ENCODE measurements at regions not wholly inside any gene's neighbourhood (a gene's known extent, or its start where the extent isn't known, plus 50 kb on each side); places are given as distances from the start of the nearest gene placed in this dataset.

DNA sequence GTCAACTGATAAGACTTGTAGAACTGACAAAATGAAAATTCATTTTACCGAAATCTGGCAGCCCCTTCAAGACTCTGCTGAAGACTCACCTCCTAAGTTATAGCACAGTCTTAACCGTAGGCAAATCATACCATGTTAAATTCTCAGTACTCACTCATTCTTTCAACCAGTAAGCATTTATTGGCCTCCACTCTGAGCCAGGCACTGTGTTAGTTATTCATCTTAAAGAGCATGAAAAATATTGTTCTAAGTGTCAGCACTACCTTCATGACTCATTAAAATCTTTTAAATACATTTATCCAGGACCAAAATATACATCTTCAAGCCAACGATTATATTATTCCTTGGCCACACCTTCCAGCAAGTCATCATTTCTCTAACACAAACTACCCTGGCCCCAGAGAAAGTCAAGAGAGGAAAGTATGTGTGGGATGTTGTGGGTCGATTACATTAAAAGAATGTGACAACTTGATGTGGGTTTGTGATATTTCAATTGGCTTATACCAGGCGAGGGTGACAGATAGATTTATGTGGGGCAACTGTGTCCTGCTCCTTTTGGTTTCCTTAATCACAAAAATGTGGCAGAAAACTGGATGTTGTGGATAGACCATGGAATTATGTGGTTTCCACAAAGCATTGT lies 55.0 kb downstream of the TMEM30B start:
- WGBS = 41% methylated on average over 5 of the region's 5 CpGs
- peaks cover 0 to 12% (median 4%) of the 10 kb centered on the region in 4 donors for H3K4me1 ChIP-seq
- H3K27ac ChIP-seq (replicated peaks in 1 of 4) = no peak overlapping the region
- H3K9me3 ChIP-seq = no peaks in the 10 kb centered on the region
- no peaks in the 10 kb centered on the region for H3K36me3 ChIP-seq
- TF ChIP-seq POLR2AphosphoS5 (IDR thresholded peaks at IDR 0.05) (no peak), POLR2A (IDR thresholded peaks at IDR 0.05; ENCODE audit: low read depth) (no peak), CTCF (IDR thresholded peaks at IDR 0.05) (no peak), EP300 (IDR thresholded peaks at IDR 0.05) (no peak)
- DNase-seq (ENCODE audit: extremely low spot score) = no peak
- H3K4me3 ChIP-seq = no peak overlapping the region
- no peaks in the 10 kb centered on the region for H3K27me3 ChIP-seq
- intact Hi-C loops (cut with DNase I) = no loop called here

DNA sequence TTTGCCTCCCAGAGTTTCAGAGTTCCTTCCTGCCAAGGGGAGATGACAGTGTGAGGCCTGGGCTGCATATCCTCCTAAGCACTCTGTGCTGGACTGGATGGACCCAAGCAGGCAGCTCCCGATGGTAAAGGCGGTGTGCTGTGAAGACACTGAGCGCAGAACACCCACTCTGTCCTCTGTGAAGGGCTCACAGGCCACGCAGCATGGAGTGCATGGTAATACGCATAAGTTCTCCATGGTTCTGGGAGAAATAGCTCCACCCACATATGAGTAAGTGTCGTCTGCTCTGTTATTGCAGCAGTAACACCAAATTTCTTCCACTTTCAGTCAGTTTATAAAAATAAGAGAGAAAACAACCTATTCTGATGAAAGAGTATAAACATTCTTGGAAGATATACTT lies 55.8 kb downstream of the TMEM30B start:
- intact Hi-C loops (cut with DNase I) = no loop called here
- Histone ChIP-seq H3K36me3 (no peaks in the 10 kb centered on the region), H3K27ac (replicated peaks in 1 of 4) (no peak overlapping the region), H3K4me3 (no peak overlapping the region), H3K4me1 (peaks cover 0 to 12% (median 4%) of the 10 kb centered on the region in 4 donors), H3K9me3 (no peaks in the 10 kb centered on the region), H3K27me3 (no peaks in the 10 kb centered on the region)
- no peak for DNase-seq (ENCODE audit: extremely low spot score)
- no peak for TF ChIP-seq EP300 (IDR thresholded peaks at IDR 0.05)
- TF ChIP-seq POLR2A (IDR thresholded peaks at IDR 0.05; ENCODE audit: low read depth) = no peak
- TF ChIP-seq CTCF (IDR thresholded peaks at IDR 0.05) = no peak
- TF ChIP-seq POLR2AphosphoS5 (IDR thresholded peaks at IDR 0.05) = no peak
- 85% methylated on average over 6 of the region's 6 CpGs for WGBS

DNA sequence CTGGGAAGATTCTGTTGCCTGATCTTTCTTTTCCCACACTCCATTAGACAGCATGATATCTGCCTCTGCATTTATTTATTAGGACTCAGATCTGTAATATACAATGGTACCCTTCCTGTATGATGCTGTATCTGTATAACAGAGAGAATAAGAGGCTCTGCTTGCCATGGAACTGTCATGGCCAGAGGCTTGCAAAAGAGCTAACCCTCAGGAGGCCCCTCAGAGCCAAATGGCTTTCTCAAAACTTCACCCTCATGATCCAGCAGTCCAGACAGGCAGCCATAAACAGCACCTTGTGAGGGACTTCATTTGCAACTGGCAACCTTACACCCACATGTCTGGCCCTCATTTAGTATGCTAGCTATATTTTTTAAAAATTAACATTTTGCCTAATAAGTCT lies 57.6 kb downstream of the TMEM30B start:
- Histone ChIP-seq H3K4me1 (peaks cover 0 to 5% (median 0%) of the 10 kb centered on the region in 4 donors), H3K27ac (replicated peaks in 1 of 4) (no peak overlapping the region), H3K9me3 (no peaks in the 10 kb centered on the region), H3K36me3 (no peaks in the 10 kb centered on the region), H3K4me3 (no peak overlapping the region), H3K27me3 (no peaks in the 10 kb centered on the region)
- TF ChIP-seq POLR2AphosphoS5 (IDR thresholded peaks at IDR 0.05) = no peak
- no peak for TF ChIP-seq POLR2A (IDR thresholded peaks at IDR 0.05; ENCODE audit: low read depth)
- TF ChIP-seq EP300 (IDR thresholded peaks at IDR 0.05) = no peak
- TF ChIP-seq CTCF (IDR thresholded peaks at IDR 0.05) = no peak
- intact Hi-C loops (cut with DNase I) = no loop called here
- DNase-seq (ENCODE audit: extremely low spot score) = no peak

DNA sequence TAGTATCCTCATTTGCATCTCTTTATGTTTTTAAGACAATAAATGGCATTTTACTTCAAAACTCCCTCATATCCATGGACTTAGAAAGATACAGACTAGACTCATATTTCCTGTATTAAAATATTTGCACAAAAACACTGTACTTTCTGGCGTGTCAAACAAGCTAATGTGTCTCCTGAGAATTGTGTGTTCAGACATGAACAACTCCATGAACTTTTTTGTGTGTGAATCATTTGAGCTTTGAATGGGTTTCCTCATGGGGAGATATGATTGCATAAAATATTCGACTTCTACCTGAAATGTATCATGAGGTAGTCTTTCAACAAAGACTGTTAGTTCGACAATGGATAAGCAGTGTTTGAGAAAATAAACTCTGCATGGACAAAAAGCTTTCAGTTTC lies 58.8 kb downstream of the TMEM30B start:
- H3K36me3 ChIP-seq = no peaks in the 10 kb centered on the region
- no peak overlapping the region for H3K4me3 ChIP-seq
- peaks cover 0 to 14% (median 0%) of the 10 kb centered on the region in 4 donors for H3K4me1 ChIP-seq
- no peak overlapping the region for H3K27ac ChIP-seq (replicated peaks in 1 of 4)
- intact Hi-C loops (cut with DNase I) = no loop called here
- no peak for TF ChIP-seq POLR2A (IDR thresholded peaks at IDR 0.05; ENCODE audit: low read depth)
- no peak for TF ChIP-seq EP300 (IDR thresholded peaks at IDR 0.05)
- no peak for TF ChIP-seq CTCF (IDR thresholded peaks at IDR 0.05)
- TF ChIP-seq POLR2AphosphoS5 (IDR thresholded peaks at IDR 0.05) = no peak
- H3K9me3 ChIP-seq = no peaks in the 10 kb centered on the region
- no peaks in the 10 kb centered on the region for H3K27me3 ChIP-seq
- 68% methylated on average over 3 of the region's 3 CpGs for WGBS
- DNase-seq (ENCODE audit: extremely low spot score) = no peak

DNA sequence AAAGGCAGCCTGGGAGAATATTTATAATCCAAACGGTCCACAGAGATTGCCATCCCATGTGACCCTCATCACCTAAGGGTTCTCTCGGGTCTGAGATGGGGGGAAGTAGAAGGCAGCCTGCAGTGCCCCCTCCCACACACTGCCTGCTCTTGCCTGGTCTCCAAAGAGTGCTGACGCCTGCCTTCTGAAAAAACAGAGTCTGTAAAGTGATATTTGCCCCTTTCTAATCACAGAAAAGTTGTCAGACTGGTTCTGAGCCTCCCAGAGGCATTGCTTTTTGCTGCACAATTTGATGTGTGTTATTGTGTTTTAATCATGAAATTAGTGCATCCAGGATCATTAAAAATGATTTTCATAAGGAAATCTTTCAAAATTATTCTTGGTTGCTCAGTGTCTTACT lies 59.2 kb downstream of the TMEM30B start:
- intact Hi-C loops (cut with DNase I) = no loop called here
- TF ChIP-seq EP300 (IDR thresholded peaks at IDR 0.05) = no peak
- TF ChIP-seq POLR2AphosphoS5 (IDR thresholded peaks at IDR 0.05) = no peak
- TF ChIP-seq POLR2A (IDR thresholded peaks at IDR 0.05; ENCODE audit: low read depth) = no peak
- no peak for TF ChIP-seq CTCF (IDR thresholded peaks at IDR 0.05)
- Histone ChIP-seq H3K4me1 (peaks cover 0 to 14% (median 0%) of the 10 kb centered on the region in 4 donors), H3K27ac (replicated peaks in 1 of 4) (no peak overlapping the region), H3K9me3 (no peaks in the 10 kb centered on the region), H3K27me3 (no peaks in the 10 kb centered on the region), H3K4me3 (no peak overlapping the region), H3K36me3 (no peaks in the 10 kb centered on the region)
- WGBS = 63% methylated on average over 3 of the region's 3 CpGs
- no peak for DNase-seq (ENCODE audit: extremely low spot score)
